Thyroid gland (tissue), 4 donors: ENCODE measurements at regions not wholly inside any gene's neighbourhood (a gene's known extent, or its start where the extent isn't known, plus 50 kb on each side); places are given as distances from the start of the nearest gene placed in this dataset.

Experiments
- CTCF ChIP-seq, 6 experiments: fragments of 200-600 bp in 3 of 6; fragments of 450-650 bp in 3 of 6; sonication (generic) in 3 of 6; IDR thresholded peaks; one replicate each; pipeline ENCODE4 v1.5.1; 2016 to 2019; ENCODE audit warnings: antibody characterized with exemption in 6 of 6, mild to moderate bottlenecking in 2 of 6, inconsistent platforms in 1 of 6, moderate library complexity in 1 of 6
- POLR2A ChIP-seq, 2 donors: fragments of 450-650 bp; IDR thresholded peaks; one replicate each; pipeline ENCODE4 v1.6.1; 2017; ENCODE audit warnings: antibody characterized with exemption in 2 of 2, mild to moderate bottlenecking in 2 of 2, moderate library complexity in 1 of 2

GRCh38 chr7:131619336-131620305, 63.2 kb upstream of the PODXL start:
- TF ChIP-seq CTCF (IDR thresholded peaks at IDR 0.05): no peak
- TF ChIP-seq POLR2A (IDR thresholded peaks at IDR 0.05): no peak
